LNCaP clone FGC (cell line): ENCODE measurements at regions not wholly inside any gene's neighbourhood (a gene's known extent, or its start where the extent isn't known, plus 50 kb on each side); places are given as distances from the start of the nearest gene placed in this dataset.
"Not testable (repeated sequence)": the region's sequence is repeated elsewhere in the genome, so short reads cannot be mapped to it uniquely, and the experiment has no call there.

Source experiments
- DNase-seq: peaks from one replicate; pipeline ENCODE4 v3.0.0-alpha.2; 2011; ENCODE audit warnings: low read depth
- H3K4me3 ChIP-seq: 2 replicates; pipeline ENCODE4 v1.5.1; 2011; ENCODE audit warnings: mild to moderate bottlenecking, low read depth, low read length, control low read depth
- CTCF ChIP-seq: IDR thresholded peaks from 2 replicates; pipeline ENCODE4 v1.5.1; 2012; ENCODE audit warnings: mild to moderate bottlenecking; ENCODE audit not compliant: control insufficient read depth, insufficient read depth; ENCODE audit errors: extremely low read depth

DNA sequence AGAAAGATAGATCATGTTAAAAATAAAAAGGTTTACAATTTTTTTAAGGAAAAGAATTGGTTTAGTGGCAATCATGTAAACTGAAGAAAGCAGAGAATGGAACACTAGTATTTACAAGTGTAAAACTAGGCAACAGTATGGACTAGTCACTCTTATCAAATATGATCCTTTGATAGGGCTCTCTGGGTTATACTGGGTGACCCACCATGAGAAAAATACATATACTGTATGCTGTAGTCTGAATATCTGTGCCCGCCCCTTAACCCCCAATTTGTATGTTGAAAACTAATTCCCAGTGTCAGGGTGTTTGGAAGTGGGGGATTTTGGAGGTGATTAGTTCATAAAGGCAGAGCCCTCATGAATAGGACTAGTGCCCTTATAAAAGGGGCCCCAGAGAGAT lies 236.8 kb upstream of the TARS1 start:
- TF ChIP-seq CTCF, result no peak
- no peak for DNase-seq
- H3K4me3 ChIP-seq, result no peak overlapping the region

- DNase-seq, result no peak
- no peak overlapping the region for H3K4me3 ChIP-seq
- TF ChIP-seq CTCF, result no peak
Measured at GRCh38 chr5:33205079-33205478, 235.7 kb upstream of the TARS1 start.

GRCh38 chr5:33205727-33206410 lies 234.9 kb upstream of the TARS1 start:
- DNase-seq, result no peak
- TF ChIP-seq CTCF, result no peak
- H3K4me3 ChIP-seq, result no peak overlapping the region

- TF ChIP-seq CTCF, result no peak
Measured at GRCh38 chr5:33206962-33207506, 233.7 kb upstream of the TARS1 start.

DNA sequence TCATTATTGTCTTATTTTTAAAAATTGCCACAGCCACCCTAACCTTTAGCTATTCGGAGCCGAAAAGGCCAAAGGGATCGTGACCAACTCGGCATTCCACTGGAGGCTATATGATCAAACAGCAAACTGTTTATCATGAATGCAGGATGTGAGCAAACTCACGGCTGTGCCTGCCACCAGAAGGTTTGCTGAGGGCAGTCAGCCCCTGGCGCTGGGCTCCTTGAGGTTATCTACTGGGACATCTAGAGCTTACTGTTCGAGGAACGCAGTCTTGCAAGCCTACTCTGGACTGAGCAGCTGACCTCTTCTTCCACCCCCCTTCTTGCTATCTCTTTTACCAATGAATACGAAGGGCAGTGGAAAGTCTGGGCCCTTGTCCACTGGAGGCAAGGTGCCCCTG lies 231.5 kb upstream of the TARS1 start:
- no peak for DNase-seq
- no peak overlapping the region for H3K4me3 ChIP-seq
- TF ChIP-seq CTCF, result no peak

More at GRCh38 chr5:33206962-33207506, 233.7 kb upstream of the TARS1 start:
- no peak for DNase-seq
- H3K4me3 ChIP-seq, result no peak overlapping the region

GRCh38 chr5:33210221-33210620 lies 230.5 kb upstream of the TARS1 start:
- DNase-seq, H3K4me3 ChIP-seq: not testable (repeated sequence)

GRCh38 chr5:33210978-33211377 lies 229.8 kb upstream of the TARS1 start:
- TF ChIP-seq CTCF, result no peak
- H3K4me3 ChIP-seq, result no peak overlapping the region
- no peak for DNase-seq
